ENCODE measurements at regions not wholly inside any gene's neighbourhood (a gene's known extent, or its start where the extent isn't known, plus 50 kb on each side); places are given as distances from the start of the nearest gene placed in this dataset.

DNA sequence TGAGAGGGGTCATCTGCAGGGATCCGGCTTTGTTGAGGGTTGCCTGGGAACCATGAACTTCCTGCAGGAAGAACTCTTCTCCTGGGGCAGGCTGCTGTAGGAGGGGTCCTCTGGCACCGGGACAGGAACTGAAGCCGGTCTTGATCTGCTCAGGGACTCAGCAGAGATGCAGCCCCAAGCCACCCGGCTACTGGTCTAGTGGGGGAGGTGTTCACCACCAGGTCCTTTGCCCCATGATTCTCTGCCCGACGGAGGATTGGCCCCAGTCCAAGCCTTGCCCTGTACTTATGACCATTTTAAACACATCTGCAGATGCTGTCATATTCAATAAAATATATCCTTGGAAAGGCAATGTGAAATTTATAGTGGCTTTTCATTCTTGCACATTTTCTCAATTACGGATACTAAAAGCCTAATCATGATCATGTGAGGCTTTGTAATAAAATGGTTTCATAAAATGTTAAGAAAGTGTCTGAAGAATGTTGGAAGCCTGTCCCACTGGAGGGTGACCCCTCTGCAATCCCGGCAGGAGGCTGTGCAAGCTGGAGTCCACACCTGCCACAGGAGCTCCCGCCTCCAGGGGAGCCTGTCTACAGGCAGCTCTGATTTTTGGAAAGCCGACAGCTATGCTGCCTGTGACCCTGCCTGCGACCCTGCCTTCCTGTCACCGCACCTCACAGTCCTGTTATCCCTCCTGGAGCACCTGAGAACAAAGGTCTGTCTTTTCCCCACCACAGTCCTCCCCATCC lies 98.8 kb upstream of the TAF1B start:
- TF ChIP-seq CTCF (conservative IDR thresholded peaks at IDR 0.05; ENCODE audit: low read length) (no peak), EZH2phosphoT487 (IDR thresholded peaks at IDR 0.05; ENCODE audit: borderline replicate concordance) (no peak)
